Mammary epithelial cell (primary cell): ENCODE measurements at regions not wholly inside any gene's neighbourhood (a gene's known extent, or its start where the extent isn't known, plus 50 kb on each side); places are given as distances from the start of the nearest gene placed in this dataset.

Experiments
- CTCF ChIP-seq, 2 donors: IDR thresholded peaks in 1 of 2; conservative IDR thresholded peaks in 1 of 2; 2 replicates each; pipeline ENCODE4 v1.5.1; 2011 to 2012; ENCODE audit warnings: inconsistent platforms in 2 of 2, low read length in 2 of 2, mild to moderate bottlenecking in 2 of 2, control low read depth in 1 of 2, low read depth in 1 of 2; ENCODE audit not compliant: insufficient read depth in 1 of 2; ENCODE audit errors: extremely low read depth in 1 of 2
- EZH2 ChIP-seq: IDR thresholded peaks from 2 replicates; pipeline ENCODE4 v1.6.1; 2012; ENCODE audit warnings: low read length, inconsistent platforms, borderline replicate concordance

- TF ChIP-seq CTCF (conservative IDR thresholded peaks at IDR 0.05 in 1 of 2, IDR thresholded peaks at IDR 0.05 in 1 of 2; ENCODE audit: extremely low read depth in 1 of 2, insufficient read depth in 1 of 2, low read depth in 1 of 2, low read length in 2 of 2) (no peak), EZH2 (no peak)
Measured at GRCh38 chr5:21681911-21682310, 1171.2 kb downstream of the CDH12 start.
